ENCODE measurements at regions not wholly inside any gene's neighbourhood (a gene's known extent, or its start where the extent isn't known, plus 50 kb on each side); places are given as distances from the start of the nearest gene placed in this dataset.

DNA sequence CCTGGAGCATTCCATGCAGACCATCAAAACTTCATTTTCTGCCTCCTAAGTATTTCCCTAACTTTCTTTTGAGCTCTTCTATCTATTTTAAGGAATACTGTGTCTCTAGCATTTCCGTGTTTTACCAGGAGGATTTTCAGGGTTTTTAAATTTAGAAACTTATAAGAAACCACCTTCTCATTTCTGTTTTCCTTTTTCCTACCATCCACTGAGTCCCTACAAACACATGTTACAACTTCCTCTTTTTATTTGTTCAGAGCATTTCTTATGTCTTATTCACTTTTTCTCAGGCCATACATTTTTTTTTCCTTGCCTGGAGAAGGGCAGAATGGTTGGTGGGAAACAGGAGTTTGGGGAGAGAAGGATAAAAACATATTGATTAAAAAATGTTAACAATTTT lies 130.0 kb upstream of the BMP5 start:
- Histone ChIP-seq H3K36me3 (no peaks in the 10 kb centered on the region), H3K27me3 (no peaks in the 10 kb centered on the region), H3K4me1 (no peaks in the 10 kb centered on the region), H3K27ac (no peak overlapping the region), H3K9me3 (no peaks in the 10 kb centered on the region), H3K4me3 (replicated peaks in 1 of 3) (no peak overlapping the region)
- DNase-seq, result no peak
- intact Hi-C loops (cut with DNase I), result no loop called here
- 67 to 82% methylated on average over 1 of the region's 1 CpG for WGBS, 2 donors
- no peak for TF ChIP-seq POLR2A (IDR thresholded peaks at IDR 0.05)
- TF ChIP-seq, protein P1, sequence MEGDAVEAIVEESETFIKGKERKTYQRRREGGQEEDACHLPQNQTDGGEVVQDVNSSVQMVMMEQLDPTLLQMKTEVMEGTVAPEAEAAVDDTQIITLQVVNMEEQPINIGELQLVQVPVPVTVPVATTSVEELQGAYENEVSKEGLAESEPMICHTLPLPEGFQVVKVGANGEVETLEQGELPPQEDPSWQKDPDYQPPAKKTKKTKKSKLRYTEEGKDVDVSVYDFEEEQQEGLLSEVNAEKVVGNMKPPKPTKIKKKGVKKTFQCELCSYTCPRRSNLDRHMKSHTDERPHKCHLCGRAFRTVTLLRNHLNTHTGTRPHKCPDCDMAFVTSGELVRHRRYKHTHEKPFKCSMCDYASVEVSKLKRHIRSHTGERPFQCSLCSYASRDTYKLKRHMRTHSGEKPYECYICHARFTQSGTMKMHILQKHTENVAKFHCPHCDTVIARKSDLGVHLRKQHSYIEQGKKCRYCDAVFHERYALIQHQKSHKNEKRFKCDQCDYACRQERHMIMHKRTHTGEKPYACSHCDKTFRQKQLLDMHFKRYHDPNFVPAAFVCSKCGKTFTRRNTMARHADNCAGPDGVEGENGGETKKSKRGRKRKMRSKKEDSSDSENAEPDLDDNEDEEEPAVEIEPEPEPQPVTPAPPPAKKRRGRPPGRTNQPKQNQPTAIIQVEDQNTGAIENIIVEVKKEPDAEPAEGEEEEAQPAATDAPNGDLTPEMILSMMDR (IDR thresholded peaks at IDR 0.05), result no peak

- WGBS, 2 donors, result 59 to 85% methylated on average over 2 of the region's 2 CpGs
- no peaks in the 10 kb centered on the region for H3K9me3 ChIP-seq
- no peak for DNase-seq
- no peak overlapping the region for H3K27ac ChIP-seq
- intact Hi-C loops (cut with DNase I), result no loop called here
- H3K36me3 ChIP-seq, result no peaks in the 10 kb centered on the region
- H3K4me1 ChIP-seq, result no peaks in the 10 kb centered on the region
- TF ChIP-seq, protein P1 (IDR thresholded peaks at IDR 0.05), result no peak
- TF ChIP-seq POLR2A (IDR thresholded peaks at IDR 0.05), result no peak
- H3K27me3 ChIP-seq, result no peaks in the 10 kb centered on the region
- H3K4me3 ChIP-seq (replicated peaks in 1 of 3), result no peak overlapping the region
Observed at GRCh38 chr6:56004426-56004825, 129.0 kb upstream of the BMP5 start.

- H3K9me3 ChIP-seq, result no peaks in the 10 kb centered on the region
- no peak overlapping the region for H3K4me3 ChIP-seq (replicated peaks in 1 of 3)
- H3K36me3 ChIP-seq, result no peaks in the 10 kb centered on the region
- H3K27me3 ChIP-seq, result no peaks in the 10 kb centered on the region
- no peak overlapping the region for H3K27ac ChIP-seq
- no peak for DNase-seq
- TF ChIP-seq POLR2A (IDR thresholded peaks at IDR 0.05), result no peak
- TF ChIP-seq, protein P1 (IDR thresholded peaks at IDR 0.05), result no peak
- intact Hi-C loops (cut with DNase I), result no loop called here
- H3K4me1 ChIP-seq, result no peaks in the 10 kb centered on the region
- 89 to 93% methylated on average over 2 of the region's 2 CpGs for WGBS, 2 donors
Observed at GRCh38 chr6:56003616-56004015, 128.2 kb upstream of the BMP5 start.

DNA sequence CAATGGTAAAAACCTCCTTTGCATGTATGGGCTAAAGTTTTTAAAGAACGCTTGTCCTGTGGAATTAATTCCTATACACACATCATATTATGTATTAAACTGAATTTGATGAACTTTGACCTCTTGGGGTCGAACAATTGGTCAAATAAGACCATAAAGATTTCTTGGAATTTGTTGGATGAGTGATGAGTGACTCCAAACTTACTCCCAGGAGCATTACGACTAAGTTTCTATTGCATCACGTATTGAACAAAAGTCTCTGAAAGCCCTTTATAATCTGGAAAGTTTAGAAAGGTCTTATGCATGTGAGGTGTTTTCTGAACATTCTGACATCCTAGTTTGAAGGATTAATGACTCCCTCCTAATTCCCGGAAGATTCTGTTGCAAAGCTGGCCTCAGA lies 126.9 kb upstream of the BMP5 start:
- Histone ChIP-seq H3K4me1 (no peaks in the 10 kb centered on the region), H3K4me3 (replicated peaks in 1 of 3) (no peak overlapping the region), H3K27me3 (no peaks in the 10 kb centered on the region), H3K9me3 (no peaks in the 10 kb centered on the region), H3K27ac (no peak overlapping the region), H3K36me3 (no peaks in the 10 kb centered on the region)
- DNase-seq, result no peak
- no peak for TF ChIP-seq POLR2A (IDR thresholded peaks at IDR 0.05)
- TF ChIP-seq, protein P1 (IDR thresholded peaks at IDR 0.05), result no peak
- 77 to 86% methylated on average over 5 of the region's 5 CpGs for WGBS, 2 donors
- intact Hi-C loops (cut with DNase I), result no loop called here

- TF ChIP-seq, protein P1 (IDR thresholded peaks at IDR 0.05), result no peak
- no peak for TF ChIP-seq POLR2A (IDR thresholded peaks at IDR 0.05)
- no peaks in the 10 kb centered on the region for H3K27me3 ChIP-seq
- WGBS, 2 donors, result 85 to 91% methylated on average over 2 of the region's 2 CpGs
- no peak overlapping the region for H3K27ac ChIP-seq
- intact Hi-C loops (cut with DNase I), result no loop called here
- H3K9me3 ChIP-seq, result no peaks in the 10 kb centered on the region
- DNase-seq, result no peak
- no peak overlapping the region for H3K4me3 ChIP-seq (replicated peaks in 1 of 3)
- H3K4me1 ChIP-seq, result no peaks in the 10 kb centered on the region
- no peaks in the 10 kb centered on the region for H3K36me3 ChIP-seq
Observed at GRCh38 chr6:55998576-55998975, 123.2 kb upstream of the BMP5 start.

All from thyroid gland (tissue), 4 donors.